ENCODE measurements at regions not wholly inside any gene's neighbourhood (a gene's known extent, or its start where the extent isn't known, plus 50 kb on each side); places are given as distances from the start of the nearest gene placed in this dataset.
A peak's percentile ranks its signal among the peaks of the same experiment; 100 is the strongest.

DNA sequence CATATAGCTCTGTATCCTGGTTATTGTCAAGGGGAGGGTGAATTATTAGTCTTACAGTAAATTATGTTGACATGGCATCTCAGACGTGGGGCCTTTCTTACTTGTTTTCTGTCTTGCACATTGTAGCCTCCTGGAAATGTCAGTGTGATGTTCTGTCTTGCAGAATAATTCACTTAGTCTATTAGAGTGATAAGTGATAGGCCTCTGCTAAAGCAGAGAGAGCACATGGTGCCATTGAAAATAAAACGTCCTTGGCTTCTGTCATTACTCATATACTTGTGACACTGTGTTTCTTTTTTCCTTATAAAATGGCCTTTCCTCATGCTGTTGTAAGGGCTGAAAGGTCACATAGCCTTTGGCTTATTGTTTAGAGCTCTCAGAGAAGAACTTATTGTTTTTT lies 531.0 kb downstream of the EPM2A start:
- TF ChIP-seq, protein P1, sequence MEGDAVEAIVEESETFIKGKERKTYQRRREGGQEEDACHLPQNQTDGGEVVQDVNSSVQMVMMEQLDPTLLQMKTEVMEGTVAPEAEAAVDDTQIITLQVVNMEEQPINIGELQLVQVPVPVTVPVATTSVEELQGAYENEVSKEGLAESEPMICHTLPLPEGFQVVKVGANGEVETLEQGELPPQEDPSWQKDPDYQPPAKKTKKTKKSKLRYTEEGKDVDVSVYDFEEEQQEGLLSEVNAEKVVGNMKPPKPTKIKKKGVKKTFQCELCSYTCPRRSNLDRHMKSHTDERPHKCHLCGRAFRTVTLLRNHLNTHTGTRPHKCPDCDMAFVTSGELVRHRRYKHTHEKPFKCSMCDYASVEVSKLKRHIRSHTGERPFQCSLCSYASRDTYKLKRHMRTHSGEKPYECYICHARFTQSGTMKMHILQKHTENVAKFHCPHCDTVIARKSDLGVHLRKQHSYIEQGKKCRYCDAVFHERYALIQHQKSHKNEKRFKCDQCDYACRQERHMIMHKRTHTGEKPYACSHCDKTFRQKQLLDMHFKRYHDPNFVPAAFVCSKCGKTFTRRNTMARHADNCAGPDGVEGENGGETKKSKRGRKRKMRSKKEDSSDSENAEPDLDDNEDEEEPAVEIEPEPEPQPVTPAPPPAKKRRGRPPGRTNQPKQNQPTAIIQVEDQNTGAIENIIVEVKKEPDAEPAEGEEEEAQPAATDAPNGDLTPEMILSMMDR (conservative IDR thresholded peaks at IDR 0.05) = no peak
- TF ChIP-seq ZFX (IDR thresholded peaks at IDR 0.05) = no peak
- H3K27ac ChIP-seq = no peak overlapping the region

DNA sequence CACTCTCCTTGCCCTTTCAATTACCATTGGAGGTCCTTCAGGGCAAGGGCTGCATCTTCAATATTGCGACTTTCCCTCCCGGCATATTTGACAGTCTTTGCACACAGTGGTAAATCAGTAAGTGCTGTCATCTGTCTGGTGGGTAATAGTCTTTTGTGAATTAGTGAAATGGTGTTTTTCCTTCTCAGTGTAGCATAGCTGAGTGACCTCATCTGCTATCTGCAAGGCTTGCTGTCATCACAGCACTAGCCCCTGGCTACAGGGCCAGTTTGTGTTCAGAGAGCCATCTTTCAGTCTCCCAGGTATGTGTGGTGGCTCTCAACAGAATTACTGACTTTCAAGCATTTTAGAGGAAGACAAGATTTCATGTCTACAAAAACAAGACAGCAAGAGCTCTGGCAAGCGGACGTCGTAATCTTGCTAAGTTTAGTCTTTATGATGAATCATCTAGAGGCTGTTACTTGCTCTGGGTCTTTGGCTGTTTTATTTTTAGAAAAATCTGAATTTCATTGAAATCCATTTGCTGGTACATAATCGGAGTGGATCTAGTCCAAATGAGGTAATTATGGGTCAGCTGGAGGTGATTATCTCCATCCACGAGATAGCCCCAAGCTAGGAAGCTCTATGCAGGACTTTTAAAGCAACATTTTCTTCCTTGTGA lies 528.9 kb downstream of the EPM2A start:
- TF ChIP-seq ZFX (IDR thresholded peaks at IDR 0.05) = no peak
- TF ChIP-seq, protein P1 (conservative IDR thresholded peaks at IDR 0.05) = no peak
- no peak overlapping the region for H3K27ac ChIP-seq

DNA sequence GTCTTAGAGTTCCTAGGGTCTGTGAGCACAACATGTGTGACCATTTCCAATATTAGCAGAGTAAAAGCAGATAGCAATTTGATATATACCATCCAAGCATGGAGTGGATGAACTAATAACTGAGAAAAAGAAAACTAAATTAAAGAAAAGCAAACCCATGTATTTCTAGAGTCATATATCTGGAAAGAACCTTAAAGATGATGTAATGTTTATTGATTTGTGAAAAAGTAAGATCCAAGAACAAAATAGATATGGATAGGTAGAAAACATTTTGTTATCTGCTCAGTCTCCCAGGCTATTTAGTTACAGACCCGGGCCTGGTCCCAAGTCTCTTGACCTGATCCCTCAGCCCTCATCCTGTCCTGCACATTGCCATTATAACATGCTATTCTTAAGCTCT lies 526.8 kb downstream of the EPM2A start:
- TF ChIP-seq ZFX (IDR thresholded peaks at IDR 0.05) = no peak
- TF ChIP-seq, protein P1 (conservative IDR thresholded peaks at IDR 0.05) = no peak
- H3K27ac ChIP-seq = no peak overlapping the region

DNA sequence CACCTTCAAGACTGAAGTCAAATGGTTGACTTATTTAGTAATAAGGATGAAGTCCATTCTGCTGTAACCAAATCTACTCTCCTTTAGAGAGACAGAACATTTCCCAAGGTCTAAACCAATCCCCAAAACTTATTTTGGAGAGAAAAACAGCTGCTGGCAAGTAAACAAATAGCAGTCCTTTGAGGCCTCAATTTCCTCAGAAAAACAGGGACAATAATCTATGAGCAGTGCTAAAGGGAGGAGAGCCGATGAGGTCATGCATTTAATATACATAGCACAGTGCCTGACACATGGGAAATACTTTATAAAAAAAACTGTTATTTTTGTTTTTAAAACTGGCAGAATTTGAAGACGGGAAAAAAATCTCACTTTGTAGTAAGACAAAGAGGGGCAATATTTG lies 526.0 kb downstream of the EPM2A start:
- TF ChIP-seq, protein P1 (conservative IDR thresholded peaks at IDR 0.05) = no peak
- no peak for TF ChIP-seq ZFX (IDR thresholded peaks at IDR 0.05)
- H3K27ac ChIP-seq = no peak overlapping the region

DNA sequence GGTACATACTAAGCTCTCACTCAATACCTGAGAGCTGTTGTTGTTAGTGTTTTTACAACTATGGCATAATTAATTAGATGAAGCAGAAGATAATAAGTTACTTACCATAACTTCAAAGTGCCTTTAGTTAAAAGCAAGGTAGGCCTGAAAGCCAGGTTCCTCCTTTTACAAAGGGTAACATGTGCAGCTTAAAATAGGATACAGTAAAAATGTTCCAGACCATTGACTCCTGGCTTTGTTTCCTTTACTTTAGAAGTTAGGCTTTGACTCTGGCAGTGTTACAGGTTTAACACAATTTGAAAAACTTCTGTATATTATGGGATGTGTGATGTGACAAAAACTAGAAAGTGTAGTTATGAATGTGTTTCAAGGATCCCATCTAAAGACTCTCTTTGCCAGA lies 522.5 kb downstream of the EPM2A start:
- no peak overlapping the region for H3K27ac ChIP-seq
- no peak for TF ChIP-seq ZFX (IDR thresholded peaks at IDR 0.05)
- TF ChIP-seq, protein P1 (conservative IDR thresholded peaks at IDR 0.05) = no peak

DNA sequence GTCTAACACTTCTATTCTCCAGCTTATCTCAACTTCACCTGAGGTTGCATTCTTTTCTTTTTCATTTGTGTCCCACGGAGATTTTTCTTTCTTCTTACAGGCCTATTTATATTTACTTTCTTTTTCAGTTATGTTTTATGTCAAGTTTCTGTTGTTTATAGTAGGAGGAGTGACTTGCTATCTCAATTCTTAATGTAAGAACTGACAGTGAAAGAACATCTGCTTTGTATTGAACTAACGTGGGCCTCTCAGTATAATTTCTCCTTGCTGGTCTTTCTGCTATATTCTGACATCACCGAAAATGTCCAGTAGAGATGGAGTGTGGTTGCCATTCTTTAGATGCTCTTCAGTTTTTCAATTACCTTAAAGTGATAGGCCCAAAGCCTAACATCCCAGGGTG lies 521.7 kb downstream of the EPM2A start:
- TF ChIP-seq, protein P1 (conservative IDR thresholded peaks at IDR 0.05) = no peak
- TF ChIP-seq ZFX (IDR thresholded peaks at IDR 0.05) = no peak
- no peak overlapping the region for H3K27ac ChIP-seq

DNA sequence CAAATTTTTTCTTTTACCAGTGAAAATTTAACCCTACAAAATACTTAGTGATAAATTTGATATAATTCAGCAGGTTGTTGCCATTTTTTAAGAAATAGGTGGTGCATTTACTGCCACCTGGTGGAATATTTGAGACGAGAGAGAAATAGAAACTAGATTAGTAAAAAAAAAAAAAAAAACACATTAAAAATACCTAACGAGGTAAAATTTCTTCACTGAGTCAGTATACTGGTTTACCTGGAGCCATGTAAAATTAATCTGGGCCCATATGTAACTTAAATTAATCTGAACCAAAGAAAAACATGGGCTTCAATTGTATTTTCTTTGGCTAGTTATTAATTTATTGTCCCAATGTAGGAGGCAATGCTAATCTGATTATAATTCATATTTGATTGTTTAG lies 520.8 kb downstream of the EPM2A start:
- no peak for TF ChIP-seq ZFX (IDR thresholded peaks at IDR 0.05)
- TF ChIP-seq, protein P1 (conservative IDR thresholded peaks at IDR 0.05) = peak; percentile 76
- H3K27ac ChIP-seq = no peak overlapping the region

Data from C4-2B (cell line).